ENCODE measurements at regions not wholly inside any gene's neighbourhood (a gene's known extent, or its start where the extent isn't known, plus 50 kb on each side); places are given as distances from the start of the nearest gene placed in this dataset.

- no peak for DNase-seq
These were observed 213.1 kb upstream of the STXBP5 start for GRCh38 chr6:146990821-146991798.

GRCh38 chr6:146997062-146997461 lies 207.2 kb upstream of the STXBP5 start:
- no peak for DNase-seq

GRCh38 chr6:146999766-147000165 lies 204.5 kb upstream of the STXBP5 start:
- DNase-seq: no peak

- DNase-seq: no peak
These were observed 203.4 kb upstream of the STXBP5 start for GRCh38 chr6:147000545-147001488.

GRCh38 chr6:147001621-147002020 lies 202.6 kb upstream of the STXBP5 start:
- no peak for DNase-seq

- no peak for DNase-seq
These were observed 201.0 kb upstream of the STXBP5 start for GRCh38 chr6:147003186-147003585.

- no peak for DNase-seq
These were observed 198.7 kb upstream of the STXBP5 start for GRCh38 chr6:147005499-147005898.

- no peak for DNase-seq
These were observed 196.8 kb upstream of the STXBP5 start for GRCh38 chr6:147007441-147007840.

- no peak for DNase-seq
These were observed 194.9 kb upstream of the STXBP5 start for GRCh38 chr6:147009358-147009757.

GRCh38 chr6:147015674-147016073 lies 188.5 kb upstream of the STXBP5 start:
- no peak for DNase-seq

- DNase-seq: no peak
These were observed 187.8 kb upstream of the STXBP5 start for GRCh38 chr6:147016440-147016839.

- no peak for DNase-seq
These were observed 187.1 kb upstream of the STXBP5 start for GRCh38 chr6:147017153-147017552.

GRCh38 chr6:147019001-147019400 lies 185.2 kb upstream of the STXBP5 start:
- DNase-seq: no peak

- DNase-seq: no peak
These were observed 182.2 kb upstream of the STXBP5 start for GRCh38 chr6:147022041-147022440.

- no peak for DNase-seq
These were observed 181.1 kb upstream of the STXBP5 start for GRCh38 chr6:147023148-147023547.

- no peak for DNase-seq
These were observed 180.6 kb upstream of the STXBP5 start for GRCh38 chr6:147023581-147023980.

- no peak for DNase-seq
These were observed 174.3 kb upstream of the STXBP5 start for GRCh38 chr6:147029923-147030322.

GRCh38 chr6:147033267-147033666 lies 170.9 kb upstream of the STXBP5 start:
- no peak for DNase-seq

GRCh38 chr6:147035886-147036285 lies 168.3 kb upstream of the STXBP5 start:
- no peak for DNase-seq

- DNase-seq: no peak
These were observed 166.3 kb upstream of the STXBP5 start for GRCh38 chr6:147037881-147038280.

- DNase-seq: no peak
These were observed 163.9 kb upstream of the STXBP5 start for GRCh38 chr6:147040121-147040910.

GRCh38 chr6:147042679-147043078 lies 161.5 kb upstream of the STXBP5 start:
- no peak for DNase-seq

- no peak for DNase-seq
These were observed 160.2 kb upstream of the STXBP5 start for GRCh38 chr6:147043994-147044477.
